Neural cell (in vitro differentiated cells): ENCODE measurements at regions not wholly inside any gene's neighbourhood (a gene's known extent, or its start where the extent isn't known, plus 50 kb on each side); places are given as distances from the start of the nearest gene placed in this dataset.

ENCODE experiments used
- CTCF ChIP-seq: fragments of 450-650 bp; IDR thresholded peaks from 2 replicates; pipeline ENCODE4 v1.5.1; 2014; ENCODE audit warnings: antibody characterized with exemption, mild to moderate bottlenecking, moderate library complexity; ENCODE audit not compliant: poor library complexity, severe bottlenecking
- EP300 ChIP-seq: fragments of 450-650 bp; conservative IDR thresholded peaks from 2 replicates; pipeline ENCODE4 v1.6.1; 2014; ENCODE audit warnings: antibody characterized with exemption, mild to moderate bottlenecking, moderate library complexity; ENCODE audit not compliant: poor library complexity, severe bottlenecking
- EZH2 ChIP-seq: fragments of 200-600, 300-800 bp; shearing (Covaris generic), sonication (generic); IDR thresholded peaks from 2 replicates; pipeline ENCODE4 v1.6.1; 2014; ENCODE audit warnings: antibody characterized with exemption, low read length, borderline replicate concordance, mild to moderate bottlenecking; ENCODE audit not compliant: insufficient read depth, poor library complexity, severe bottlenecking
- POLR2AphosphoS5 ChIP-seq: IDR thresholded peaks from 2 replicates; pipeline ENCODE4 v1.6.1; 2012
- TAF1 ChIP-seq: IDR thresholded peaks from 2 replicates; pipeline ENCODE4 v1.6.1; 2012; ENCODE audit warnings: low read depth

DNA sequence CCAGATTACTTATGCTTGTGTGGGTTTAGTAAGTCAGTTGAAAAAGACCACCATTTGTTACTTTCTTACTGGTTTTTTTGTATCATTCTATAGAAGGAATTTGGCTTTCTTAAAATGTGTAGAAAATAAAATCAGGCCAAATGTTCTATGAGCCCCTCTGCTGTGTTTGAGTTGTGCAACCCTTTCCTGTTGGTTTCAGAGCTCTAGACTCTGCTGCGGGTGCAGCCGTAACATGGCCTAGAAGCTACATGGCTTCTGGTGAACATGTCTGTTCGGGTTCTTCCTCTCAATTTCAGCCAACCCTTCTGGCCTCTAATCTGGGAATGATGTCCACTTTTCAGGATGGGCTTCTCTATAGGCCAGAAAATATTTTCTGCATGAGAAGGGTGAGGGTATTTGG is 56.6 kb upstream of the RAB18 start:
- TF ChIP-seq CTCF, result no peak
- no peak for TF ChIP-seq POLR2AphosphoS5
- no peak for TF ChIP-seq EP300
- no peak for TF ChIP-seq TAF1
- no peak for TF ChIP-seq EZH2
